Smooth muscle cell (in vitro differentiated cells): ENCODE measurements at regions not wholly inside any gene's neighbourhood (a gene's known extent, or its start where the extent isn't known, plus 50 kb on each side); places are given as distances from the start of the nearest gene placed in this dataset.

Experiments
- DNase-seq: peaks from one replicate; lab custom pipeline; 2025; ENCODE audit not compliant: unreplicated experiment; lab: John Stamatoyannopoulos, UW
- H2AFZ ChIP-seq: fragments of 200-600 bp; sonication (generic); 2 replicates; pipeline ENCODE4 v1.6.0; 2016; ENCODE audit warnings: antibody characterized with exemption, low read depth, mild to moderate bottlenecking
- H3F3A ChIP-seq: fragments of 200-600 bp; sonication (generic); 2 replicates; pipeline ENCODE4 v1.6.0; 2017; ENCODE audit warnings: antibody characterized with exemption, low read depth
- H3K27ac ChIP-seq: fragments of 200-600 bp; sonication (generic); 2 replicates; pipeline ENCODE4 v1.5.1; 2016; ENCODE audit warnings: low read depth, mild to moderate bottlenecking
- H3K27me3 ChIP-seq: fragments of 200-600 bp; sonication (generic); 2 replicates; pipeline ENCODE4 v1.6.1; 2016; ENCODE audit warnings: low read depth, mild to moderate bottlenecking
- H3K36me3 ChIP-seq: fragments of 200-600 bp; sonication (generic); 2 replicates; pipeline ENCODE4 v1.5.1; 2016; ENCODE audit warnings: low read depth
- H3K4me1 ChIP-seq: fragments of 200-600 bp; sonication (generic); 2 replicates; pipeline ENCODE4 v1.5.1; 2016; ENCODE audit warnings: low read depth
- H3K4me2 ChIP-seq: fragments of 200-600 bp; sonication (generic); 2 replicates; pipeline ENCODE4 v1.6.0; 2016; ENCODE audit warnings: mild to moderate bottlenecking
- H3K4me3 ChIP-seq: fragments of 200-600 bp; sonication (generic); 2 replicates; pipeline ENCODE4 v1.5.1; 2016; ENCODE audit warnings: mild to moderate bottlenecking
- H3K79me2 ChIP-seq: fragments of 200-600 bp; sonication (generic); 2 replicates; pipeline ENCODE4 v1.6.0; 2016; ENCODE audit warnings: low read depth, mild to moderate bottlenecking
- H3K9ac ChIP-seq: fragments of 200-600 bp; sonication (generic); 2 replicates; pipeline ENCODE4 v1.6.0; 2016; ENCODE audit warnings: low read depth
- H3K9me3 ChIP-seq: fragments of 200-600 bp; sonication (generic); replicated peaks from 2 replicates; pipeline ENCODE4 v1.5.1; 2016; ENCODE audit warnings: low read depth
- H4K20me1 ChIP-seq: fragments of 200-600 bp; sonication (generic); 2 replicates; pipeline ENCODE4 v1.6.0; 2016; ENCODE audit warnings: low read depth
- WGBS: methylation state at CpG from one replicate; pipeline ENCODE4 v1.1.7; 2016; ENCODE audit warnings: low lambda C conversion rate; 5-methylcytosine and 5-hydroxymethylcytosine counted together
- TF ChIP-seq, protein P1 (sequence below): fragments of 200-600 bp; sonication (generic); IDR thresholded peaks from 2 replicates; pipeline ENCODE4 v1.5.1; 2017; ENCODE audit warnings: borderline replicate concordance, mild to moderate bottlenecking, antibody characterized with exemption; ENCODE audit not compliant: insufficient read depth, poor library complexity, severe bottlenecking

DNA sequence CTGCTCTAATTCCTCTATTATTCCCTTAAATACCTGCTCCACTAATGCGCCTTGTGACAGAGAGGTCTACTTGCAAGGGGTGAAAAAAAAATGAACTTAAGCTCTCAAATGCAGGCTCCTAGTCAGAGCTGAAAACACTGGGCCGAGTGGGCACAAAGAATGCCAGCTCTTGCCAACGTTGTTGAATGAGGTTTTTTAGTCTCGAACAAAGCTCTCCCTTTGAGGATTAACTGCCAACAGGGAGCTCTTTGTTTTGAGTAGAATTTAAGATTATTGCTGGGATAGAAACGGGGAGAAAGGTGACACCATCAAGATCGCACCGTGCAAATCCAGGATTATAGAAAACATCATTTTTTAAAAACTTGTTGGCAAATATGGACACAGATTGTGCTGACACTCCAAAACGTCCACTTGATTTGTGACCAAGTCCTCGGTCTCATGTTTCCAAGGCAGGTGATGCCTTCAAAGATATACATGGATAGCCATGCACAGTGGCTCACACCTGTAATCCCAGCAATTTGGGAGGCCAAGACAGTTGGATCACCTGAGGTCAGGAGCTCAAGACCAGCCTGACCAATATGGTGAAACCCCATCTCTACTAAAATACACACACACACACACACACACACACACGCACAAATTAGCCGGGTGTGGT is 163.2 kb downstream of the BMP7 start:
- Histone ChIP-seq H3F3A (no peaks in the 10 kb centered on the region), H3K9ac (no peak overlapping the region), H3K79me2 (no peaks in the 10 kb centered on the region), H3K4me2 (no peak overlapping the region), H3K36me3 (no peaks in the 10 kb centered on the region), H3K4me3 (no peak overlapping the region), H3K27me3 (no peaks in the 10 kb centered on the region), H4K20me1 (no peaks in the 10 kb centered on the region), H3K4me1 (peaks cover under 1% of the 10 kb centered on the region), H3K9me3 (no peaks in the 10 kb centered on the region), H2AFZ (no peak overlapping the region), H3K27ac (no peak overlapping the region)
- WGBS = 81% methylated on average over 11 of the region's 11 CpGs
- DNase-seq = no peak
- TF ChIP-seq, protein P1, sequence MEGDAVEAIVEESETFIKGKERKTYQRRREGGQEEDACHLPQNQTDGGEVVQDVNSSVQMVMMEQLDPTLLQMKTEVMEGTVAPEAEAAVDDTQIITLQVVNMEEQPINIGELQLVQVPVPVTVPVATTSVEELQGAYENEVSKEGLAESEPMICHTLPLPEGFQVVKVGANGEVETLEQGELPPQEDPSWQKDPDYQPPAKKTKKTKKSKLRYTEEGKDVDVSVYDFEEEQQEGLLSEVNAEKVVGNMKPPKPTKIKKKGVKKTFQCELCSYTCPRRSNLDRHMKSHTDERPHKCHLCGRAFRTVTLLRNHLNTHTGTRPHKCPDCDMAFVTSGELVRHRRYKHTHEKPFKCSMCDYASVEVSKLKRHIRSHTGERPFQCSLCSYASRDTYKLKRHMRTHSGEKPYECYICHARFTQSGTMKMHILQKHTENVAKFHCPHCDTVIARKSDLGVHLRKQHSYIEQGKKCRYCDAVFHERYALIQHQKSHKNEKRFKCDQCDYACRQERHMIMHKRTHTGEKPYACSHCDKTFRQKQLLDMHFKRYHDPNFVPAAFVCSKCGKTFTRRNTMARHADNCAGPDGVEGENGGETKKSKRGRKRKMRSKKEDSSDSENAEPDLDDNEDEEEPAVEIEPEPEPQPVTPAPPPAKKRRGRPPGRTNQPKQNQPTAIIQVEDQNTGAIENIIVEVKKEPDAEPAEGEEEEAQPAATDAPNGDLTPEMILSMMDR = no peak

DNA sequence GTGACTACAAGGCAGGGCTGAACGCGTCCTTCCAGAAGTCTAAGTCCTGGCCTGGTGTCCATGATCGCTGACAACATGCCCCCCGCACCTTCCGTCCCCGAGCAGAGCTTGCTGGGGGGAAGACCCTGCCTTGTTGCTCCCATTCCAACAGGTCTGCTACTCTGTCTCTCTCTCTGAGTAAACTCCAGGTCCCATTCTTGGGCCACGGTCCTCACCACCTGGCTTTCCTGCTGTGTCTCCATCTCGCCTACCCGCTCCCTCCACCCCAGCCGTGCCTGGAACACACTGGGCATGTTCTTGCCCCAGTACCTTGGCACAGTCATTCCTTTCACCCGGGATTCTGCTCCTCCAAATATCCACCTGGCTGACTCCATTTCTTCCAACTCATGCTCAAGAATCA is 162.3 kb downstream of the BMP7 start:
- Histone ChIP-seq H3K4me2 (no peak overlapping the region), H3K4me3 (no peak overlapping the region), H3K4me1 (peaks cover 5% of the 10 kb centered on the region), H3K27ac (no peak overlapping the region), H3K9ac (no peak overlapping the region), H3K27me3 (no peaks in the 10 kb centered on the region), H3F3A (no peaks in the 10 kb centered on the region), H3K9me3 (no peaks in the 10 kb centered on the region), H4K20me1 (no peaks in the 10 kb centered on the region), H3K36me3 (no peaks in the 10 kb centered on the region), H2AFZ (no peak overlapping the region), H3K79me2 (no peaks in the 10 kb centered on the region)
- 93% methylated on average over 11 of the region's 11 CpGs for WGBS
- no peak for DNase-seq
- TF ChIP-seq, protein P1 = no peak

DNA sequence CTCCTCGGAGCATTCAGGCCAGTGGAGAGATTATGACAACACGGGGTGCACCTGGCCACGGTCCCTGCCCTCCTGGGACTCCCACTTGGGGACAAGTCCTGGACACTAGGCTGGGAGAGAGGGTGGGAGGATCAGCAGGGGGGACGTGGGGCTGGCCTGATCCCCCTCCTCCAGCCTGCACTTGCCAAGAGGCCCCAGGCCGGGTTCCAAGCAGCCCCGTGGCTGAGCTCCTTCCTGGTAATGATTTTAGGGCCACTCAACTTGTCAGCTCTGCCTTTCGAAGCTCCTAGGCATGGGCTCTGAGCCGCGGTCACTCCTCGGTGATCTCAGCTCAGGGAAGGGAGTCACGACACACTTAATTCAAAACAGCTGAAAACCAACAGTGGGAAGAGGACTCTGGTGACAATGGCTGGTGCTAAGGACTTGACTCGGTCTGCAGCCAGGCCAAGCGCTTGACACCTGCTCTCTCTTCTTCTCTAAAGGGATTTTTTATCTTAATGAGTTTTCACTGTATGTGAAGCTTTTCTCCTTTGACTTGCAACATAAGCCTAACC is 161.7 kb downstream of the BMP7 start:
- no peak overlapping the region for H3K4me2 ChIP-seq
- H3K27me3 ChIP-seq = no peaks in the 10 kb centered on the region
- WGBS = 51% methylated on average over 13 of the region's 13 CpGs
- H3K9me3 ChIP-seq = no peaks in the 10 kb centered on the region
- H3K79me2 ChIP-seq = no peaks in the 10 kb centered on the region
- H3K9ac ChIP-seq = no peak overlapping the region
- H3K36me3 ChIP-seq = no peaks in the 10 kb centered on the region
- no peak overlapping the region for H3K4me3 ChIP-seq
- no peak overlapping the region for H2AFZ ChIP-seq
- no peaks in the 10 kb centered on the region for H4K20me1 ChIP-seq
- H3K4me1 ChIP-seq = peaks cover 6% of the 10 kb centered on the region
- DNase-seq = no peak
- TF ChIP-seq, protein P1 = no peak
- H3K27ac ChIP-seq = no peak overlapping the region
- H3F3A ChIP-seq = no peaks in the 10 kb centered on the region
